ENCODE measurements at regions not wholly inside any gene's neighbourhood (a gene's known extent, or its start where the extent isn't known, plus 50 kb on each side); places are given as distances from the start of the nearest gene placed in this dataset.
"Not testable (repeated sequence)": the region's sequence is repeated elsewhere in the genome, so short reads cannot be mapped to it uniquely, and the experiment has no call there.

DNA sequence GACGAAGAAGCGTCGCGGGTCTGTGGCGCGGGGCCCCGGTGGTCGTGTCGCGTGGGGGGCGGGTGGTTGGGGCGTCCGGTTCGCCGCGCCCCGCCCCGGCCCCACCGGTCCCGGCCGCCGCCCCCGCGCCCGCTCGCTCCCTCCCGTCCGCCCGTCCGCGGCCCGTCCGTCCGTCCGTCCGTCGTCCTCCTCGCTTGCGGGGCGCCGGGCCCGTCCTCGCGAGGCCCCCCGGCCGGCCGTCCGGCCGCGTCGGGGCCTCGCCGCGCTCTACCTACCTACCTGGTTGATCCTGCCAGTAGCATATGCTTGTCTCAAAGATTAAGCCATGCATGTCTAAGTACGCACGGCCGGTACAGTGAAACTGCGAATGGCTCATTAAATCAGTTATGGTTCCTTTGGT, 1533.5 kb upstream of the TPTE start:
- not testable (repeated sequence) for DNase-seq; H3K4me3 Mint-ChIP-seq; H3K27ac Mint-ChIP-seq; H3K36me3 Mint-ChIP-seq (ENCODE audit: low read depth); H3K4me1 Mint-ChIP-seq (ENCODE audit: low read depth)
- H3K27me3 Mint-ChIP-seq = peaks cover 33% of the 10 kb centered on the region
- peaks cover 33% of the 10 kb centered on the region for H3K9me3 Mint-ChIP-seq

GRCh38 chr21:8988696-8989095, 1532.7 kb upstream of the TPTE start:
- H3K36me3 Mint-ChIP-seq (ENCODE audit: low read depth) = no peaks in the 10 kb centered on the region
- DNase-seq = no peak
- H3K9me3 Mint-ChIP-seq = peaks cover 40% of the 10 kb centered on the region
- H3K4me3 Mint-ChIP-seq = no peak overlapping the region
- H3K4me1 Mint-ChIP-seq (ENCODE audit: low read depth) = no peaks in the 10 kb centered on the region
- peak overlapping the region; percentile 0 for H3K27ac Mint-ChIP-seq
- peaks cover 41% of the 10 kb centered on the region for H3K27me3 Mint-ChIP-seq

- H3K27ac Mint-ChIP-seq = no peak overlapping the region
- no peak overlapping the region for H3K4me3 Mint-ChIP-seq
- H3K4me1 Mint-ChIP-seq (ENCODE audit: low read depth) = no peaks in the 10 kb centered on the region
- H3K36me3 Mint-ChIP-seq (ENCODE audit: low read depth) = no peaks in the 10 kb centered on the region
- peaks cover 44% of the 10 kb centered on the region for H3K9me3 Mint-ChIP-seq
- no peak for DNase-seq
- H3K27me3 Mint-ChIP-seq = peaks cover 45% of the 10 kb centered on the region
Observed at GRCh38 chr21:8989261-8989711, 1532.1 kb upstream of the TPTE start.

GRCh38 chr21:8989721-8990325, 1531.6 kb upstream of the TPTE start:
- H3K36me3 Mint-ChIP-seq (ENCODE audit: low read depth) = no peaks in the 10 kb centered on the region
- H3K9me3 Mint-ChIP-seq = peaks cover 46% of the 10 kb centered on the region

DNA sequence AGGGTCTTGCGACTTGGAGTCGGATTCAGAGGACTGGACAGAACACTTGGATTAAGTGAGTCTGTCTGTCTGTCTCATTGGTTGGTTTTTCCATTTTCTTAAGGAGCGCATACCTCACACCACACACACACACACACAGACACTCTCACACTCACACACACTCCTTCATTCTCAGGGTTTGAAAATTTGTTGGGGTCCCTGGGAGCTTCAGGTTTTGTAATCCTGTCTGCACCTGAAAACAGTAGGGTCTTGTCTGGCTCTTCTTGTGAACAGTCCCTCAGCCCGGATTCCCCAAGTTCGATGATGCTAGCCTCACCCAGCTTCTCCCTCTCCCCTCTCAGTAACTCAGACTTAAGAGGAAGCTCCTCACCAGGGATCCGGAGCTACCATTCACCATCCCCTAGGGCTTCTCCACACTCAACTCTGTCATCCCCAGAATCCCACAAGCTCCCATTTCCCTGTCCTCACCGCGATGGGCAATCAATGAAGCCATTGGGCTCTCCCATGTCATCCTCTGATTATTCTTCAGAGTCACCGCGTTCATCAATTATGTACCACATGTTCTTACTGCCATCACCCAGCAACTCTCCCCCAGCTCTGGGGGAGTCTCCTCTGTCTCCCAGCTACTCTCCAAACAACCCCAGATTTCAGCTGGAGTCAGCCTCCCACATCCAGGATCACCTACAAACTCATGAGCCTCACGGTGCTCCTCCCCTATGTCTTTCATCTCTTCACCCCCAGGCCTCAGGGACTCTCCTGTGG, 1530.9 kb upstream of the TPTE start:
- H3K27me3 Mint-ChIP-seq = peaks cover 46% of the 10 kb centered on the region
- H3K36me3 Mint-ChIP-seq (ENCODE audit: low read depth) = no peaks in the 10 kb centered on the region
- no peak overlapping the region for H3K4me3 Mint-ChIP-seq
- H3K4me1 Mint-ChIP-seq (ENCODE audit: low read depth) = no peaks in the 10 kb centered on the region
- H3K9me3 Mint-ChIP-seq = peaks cover 46% of the 10 kb centered on the region
- no peak for DNase-seq
- H3K27ac Mint-ChIP-seq = no peak overlapping the region

More at GRCh38 chr21:8989721-8990325, 1531.6 kb upstream of the TPTE start:
- Mint-ChIP-seq H3K4me1 (ENCODE audit: low read depth) (no peaks in the 10 kb centered on the region), H3K27ac (no peak overlapping the region), H3K4me3 (no peak overlapping the region), H3K27me3 (peaks cover 46% of the 10 kb centered on the region)
- DNase-seq = no peak

DNA sequence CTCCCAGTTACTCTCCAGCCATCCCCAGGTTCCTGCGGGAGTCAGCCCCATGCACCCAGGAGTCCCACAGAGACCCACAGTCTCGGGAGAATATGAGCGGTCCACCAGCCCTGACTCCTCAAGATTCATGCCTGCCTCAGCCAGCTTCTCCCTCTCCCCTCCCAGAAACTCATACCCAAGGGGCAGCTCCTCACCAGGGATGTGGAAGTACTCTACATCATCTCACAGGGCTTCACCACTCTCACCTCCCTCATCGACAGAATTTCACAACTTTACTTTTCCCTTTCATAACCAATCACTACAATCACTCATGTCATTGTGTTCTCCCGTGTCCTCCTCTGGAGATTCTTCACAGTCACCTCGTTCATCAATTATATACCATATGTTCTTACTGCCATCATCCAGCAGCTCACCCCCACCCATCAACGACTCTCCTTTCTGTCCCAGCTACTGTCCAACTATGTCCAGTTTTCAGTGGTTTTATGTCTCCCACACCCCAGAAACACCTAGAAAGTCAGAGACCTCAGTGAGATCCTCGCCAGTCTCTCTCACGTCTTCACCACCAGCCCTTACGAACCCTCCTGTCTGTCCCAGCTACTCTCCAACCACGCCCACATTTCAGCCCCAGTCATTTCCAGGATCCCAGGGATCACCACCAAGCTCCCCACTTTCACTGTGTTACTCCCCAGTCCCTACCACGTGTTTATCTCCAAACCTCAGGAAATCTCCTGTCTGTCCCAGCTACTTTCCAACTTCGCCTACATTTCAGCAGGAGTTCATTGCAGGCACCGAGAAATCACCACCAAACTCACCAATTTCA, 1530.1 kb upstream of the TPTE start:
- peaks cover 46% of the 10 kb centered on the region for H3K9me3 Mint-ChIP-seq
- H3K27me3 Mint-ChIP-seq = peaks cover 46% of the 10 kb centered on the region
- H3K4me1 Mint-ChIP-seq (ENCODE audit: low read depth) = no peaks in the 10 kb centered on the region
- no peak overlapping the region for H3K27ac Mint-ChIP-seq
- no peak overlapping the region for H3K4me3 Mint-ChIP-seq
- H3K36me3 Mint-ChIP-seq (ENCODE audit: low read depth) = no peaks in the 10 kb centered on the region
- DNase-seq = no peak

DNA sequence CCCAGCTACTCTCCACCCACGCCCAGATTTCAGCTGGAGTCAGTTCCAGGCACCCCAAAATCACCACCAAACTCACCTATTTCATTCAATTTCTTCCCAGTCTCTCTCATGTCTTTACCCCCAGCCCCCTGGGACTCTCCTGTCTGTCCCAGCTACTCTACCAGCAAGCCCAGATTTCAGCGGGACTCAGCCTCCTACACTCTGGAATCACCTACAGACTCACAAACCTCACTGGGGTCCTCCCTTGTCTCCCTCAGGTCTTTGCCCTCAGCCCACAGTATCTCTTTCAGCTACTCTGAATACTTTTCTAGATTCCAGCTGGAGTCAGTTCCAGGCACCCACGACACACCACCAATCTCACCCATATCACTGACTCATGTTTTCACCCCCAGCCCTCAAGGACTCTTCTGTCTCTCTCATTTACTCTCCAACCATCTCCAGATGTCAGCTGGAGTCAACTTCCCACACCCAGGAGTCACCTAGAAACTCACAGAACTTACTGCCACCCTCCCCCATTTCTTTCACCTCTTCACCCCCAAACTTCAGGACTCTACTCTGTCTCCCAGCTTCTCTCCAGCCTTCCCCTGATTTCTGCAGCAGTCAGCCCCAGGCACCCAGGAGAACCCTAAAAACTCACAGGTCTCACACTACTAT, 1529.3 kb upstream of the TPTE start:
- Mint-ChIP-seq H3K4me1 (ENCODE audit: low read depth) (no peaks in the 10 kb centered on the region), H3K27ac (no peak overlapping the region), H3K9me3 (peaks cover 49% of the 10 kb centered on the region), H3K27me3 (peaks cover 46% of the 10 kb centered on the region), H3K4me3 (no peak overlapping the region), H3K36me3 (ENCODE audit: low read depth) (no peaks in the 10 kb centered on the region)
- DNase-seq = no peak

- Mint-ChIP-seq H3K27me3 (peaks cover 46% of the 10 kb centered on the region), H3K4me3 (no peak overlapping the region), H3K27ac (no peak overlapping the region), H3K9me3 (peaks cover 50% of the 10 kb centered on the region), H3K4me1 (ENCODE audit: low read depth) (no peaks in the 10 kb centered on the region), H3K36me3 (ENCODE audit: low read depth) (no peaks in the 10 kb centered on the region)
- no peak for DNase-seq
Observed at GRCh38 chr21:8992731-8993174, 1528.6 kb upstream of the TPTE start.

DNA sequence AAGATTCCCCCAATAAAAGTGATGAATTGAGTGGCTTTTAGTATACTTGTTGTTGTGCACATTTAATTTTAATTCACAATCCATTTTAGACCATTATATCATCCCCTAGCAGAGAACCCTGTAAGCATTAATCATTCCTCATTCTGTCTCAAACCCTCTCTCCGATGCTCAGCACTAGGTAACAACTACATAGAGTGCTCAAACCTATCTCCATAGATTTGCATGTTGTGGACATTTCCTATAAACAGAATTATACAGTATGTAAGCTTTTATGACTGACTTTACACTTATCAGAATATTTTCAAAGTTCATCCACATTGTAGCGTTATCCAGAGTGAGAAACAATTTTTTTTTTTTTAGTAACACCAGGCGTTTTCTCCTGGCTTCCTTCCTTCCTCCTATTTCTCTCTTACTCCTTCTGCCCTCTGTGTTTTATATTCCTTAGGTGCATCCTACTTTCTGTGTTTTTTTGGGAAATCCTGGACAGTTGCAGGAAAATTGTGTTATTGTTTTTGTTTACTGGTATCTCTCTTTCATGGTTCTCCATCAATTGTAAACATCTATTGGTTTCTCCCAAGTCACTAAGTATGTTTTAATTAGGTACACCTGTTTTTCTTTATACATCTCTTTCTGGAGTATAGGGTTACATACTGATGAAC, 1528.0 kb upstream of the TPTE start:
- DNase-seq = no peak
- no peak overlapping the region for H3K4me3 Mint-ChIP-seq
- no peaks in the 10 kb centered on the region for H3K4me1 Mint-ChIP-seq (ENCODE audit: low read depth)
- H3K27ac Mint-ChIP-seq = no peak overlapping the region
- no peaks in the 10 kb centered on the region for H3K36me3 Mint-ChIP-seq (ENCODE audit: low read depth)
- peaks cover 50% of the 10 kb centered on the region for H3K9me3 Mint-ChIP-seq
- H3K27me3 Mint-ChIP-seq = peaks cover 46% of the 10 kb centered on the region

DNA sequence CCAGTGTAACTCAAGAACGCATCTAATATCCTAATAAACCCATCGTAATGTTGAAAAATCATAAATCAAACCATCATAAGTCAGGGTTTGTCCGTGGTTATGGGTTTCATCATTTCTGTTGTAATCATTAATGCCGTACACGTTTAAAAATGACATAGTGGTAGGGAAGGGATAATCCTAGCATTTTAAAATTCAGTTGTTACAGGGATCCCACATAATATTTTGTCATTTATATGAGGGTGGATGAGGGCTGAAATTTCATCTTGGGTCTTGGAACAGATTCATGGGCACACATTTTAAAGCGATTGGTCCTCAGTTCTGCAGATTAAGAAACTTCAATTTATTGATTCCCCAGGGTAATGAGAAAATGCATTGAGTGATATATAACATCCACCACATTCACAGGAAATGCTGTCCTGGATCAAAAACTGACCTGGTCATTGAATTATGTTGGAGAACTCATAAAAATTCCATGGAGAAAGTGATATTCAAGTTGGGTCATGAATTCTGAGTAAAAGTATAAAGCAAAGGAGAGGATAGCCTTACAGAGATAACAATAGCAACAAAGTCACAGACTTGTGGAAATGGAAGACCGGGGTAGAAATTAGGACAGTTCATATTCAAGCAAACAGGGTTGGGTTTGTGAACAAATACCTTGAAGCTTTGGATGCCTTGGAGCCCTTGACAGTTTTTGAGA, 1527.3 kb upstream of the TPTE start:
- H3K4me1 Mint-ChIP-seq (ENCODE audit: low read depth) = no peaks in the 10 kb centered on the region
- no peak overlapping the region for H3K27ac Mint-ChIP-seq
- H3K27me3 Mint-ChIP-seq = peaks cover 46% of the 10 kb centered on the region
- H3K4me3 Mint-ChIP-seq = no peak overlapping the region
- DNase-seq = no peak
- no peaks in the 10 kb centered on the region for H3K36me3 Mint-ChIP-seq (ENCODE audit: low read depth)
- peaks cover 48% of the 10 kb centered on the region for H3K9me3 Mint-ChIP-seq

GRCh38 chr21:8994640-8995511, 1526.5 kb upstream of the TPTE start:
- Mint-ChIP-seq H3K9me3 (peaks cover 49% of the 10 kb centered on the region), H3K36me3 (ENCODE audit: low read depth) (no peaks in the 10 kb centered on the region), H3K27ac (no peak overlapping the region), H3K4me3 (no peak overlapping the region), H3K27me3 (peaks cover 44% of the 10 kb centered on the region), H3K4me1 (ENCODE audit: low read depth) (no peaks in the 10 kb centered on the region)
- DNase-seq = no peak

DNA sequence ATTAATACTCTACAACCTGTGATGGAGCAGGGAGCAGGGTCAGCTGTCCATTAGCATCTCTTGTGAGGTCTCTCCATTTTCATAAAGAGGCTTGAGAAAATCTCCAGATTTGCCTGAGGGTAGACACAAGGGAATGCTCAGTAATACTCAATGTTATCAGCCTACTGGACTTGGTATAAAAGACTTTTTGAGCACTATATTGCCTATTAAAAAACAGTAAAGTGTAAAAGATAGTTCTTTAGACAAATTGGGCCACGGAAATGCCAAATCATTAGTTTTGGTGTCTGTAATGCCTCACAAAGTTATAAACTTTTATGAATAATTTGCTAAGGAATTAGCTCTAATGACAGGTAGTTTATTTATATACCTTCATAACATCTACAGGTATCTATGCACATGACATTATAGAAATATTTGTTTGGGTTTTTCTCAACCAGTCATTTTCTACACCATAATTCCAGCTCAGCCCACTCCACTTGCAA, 1524.9 kb upstream of the TPTE start:
- H3K4me3 Mint-ChIP-seq = not testable (repeated sequence)

GRCh38 chr21:8997011-8997440, 1524.4 kb upstream of the TPTE start:
- Mint-ChIP-seq H3K4me1 (ENCODE audit: low read depth) (no peaks in the 10 kb centered on the region), H3K27me3 (peaks cover 29% of the 10 kb centered on the region), H3K27ac (no peak overlapping the region), H3K4me3 (no peak overlapping the region), H3K36me3 (ENCODE audit: low read depth) (no peaks in the 10 kb centered on the region), H3K9me3 (peaks cover 40% of the 10 kb centered on the region)
- no peak for DNase-seq

More for the DNA sequence above, 1524.9 kb upstream of the TPTE start:
- H3K4me1 Mint-ChIP-seq (ENCODE audit: low read depth); H3K27ac Mint-ChIP-seq; DNase-seq; H3K36me3 Mint-ChIP-seq (ENCODE audit: low read depth): not testable (repeated sequence)
- Mint-ChIP-seq H3K9me3 (peaks cover 43% of the 10 kb centered on the region), H3K27me3 (peaks cover 34% of the 10 kb centered on the region)
